ENCODE measurements at regions not wholly inside any gene's neighbourhood (a gene's known extent, or its start where the extent isn't known, plus 50 kb on each side); places are given as distances from the start of the nearest gene placed in this dataset.

DNA sequence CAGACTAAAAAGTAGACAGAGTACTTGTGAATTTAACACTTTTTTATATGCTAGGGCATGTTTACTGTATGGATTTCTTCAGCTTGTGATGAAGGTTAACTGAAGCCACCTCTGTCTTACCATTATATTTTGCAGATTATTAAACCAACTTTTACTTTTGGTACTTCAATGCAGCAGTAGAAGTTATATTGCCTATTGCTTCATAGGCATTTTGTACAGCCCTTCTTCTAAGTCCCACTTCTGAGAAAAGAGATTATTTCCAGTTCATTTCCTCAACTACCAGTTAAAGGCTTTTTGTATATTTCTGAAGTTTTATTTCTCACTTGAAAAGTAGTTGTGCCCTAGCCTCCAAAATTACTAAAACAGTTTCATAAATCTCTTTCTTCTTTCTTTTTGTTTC lies 151.7 kb upstream of the FOXN2 start:
- Histone ChIP-seq H3K27me3 (no peaks in the 10 kb centered on the region), H3K4me1 (peaks cover 0 to 13% (median 0%) of the 10 kb centered on the region in 9 donors), H3K27ac (no peak overlapping the region), H3K4me3 (no peak overlapping the region), H3K36me3 (no peaks in the 10 kb centered on the region), H3K9me3 (peaks cover 0 to 26% (median 8%) of the 10 kb centered on the region in 11 donors)
- ATAC-seq: no peak
- intact Hi-C loops (cut with DNase I): no loop called here
- DNase-seq: no peak
- no peak for TF ChIP-seq CTCF (IDR thresholded peaks at IDR 0.05)

DNA sequence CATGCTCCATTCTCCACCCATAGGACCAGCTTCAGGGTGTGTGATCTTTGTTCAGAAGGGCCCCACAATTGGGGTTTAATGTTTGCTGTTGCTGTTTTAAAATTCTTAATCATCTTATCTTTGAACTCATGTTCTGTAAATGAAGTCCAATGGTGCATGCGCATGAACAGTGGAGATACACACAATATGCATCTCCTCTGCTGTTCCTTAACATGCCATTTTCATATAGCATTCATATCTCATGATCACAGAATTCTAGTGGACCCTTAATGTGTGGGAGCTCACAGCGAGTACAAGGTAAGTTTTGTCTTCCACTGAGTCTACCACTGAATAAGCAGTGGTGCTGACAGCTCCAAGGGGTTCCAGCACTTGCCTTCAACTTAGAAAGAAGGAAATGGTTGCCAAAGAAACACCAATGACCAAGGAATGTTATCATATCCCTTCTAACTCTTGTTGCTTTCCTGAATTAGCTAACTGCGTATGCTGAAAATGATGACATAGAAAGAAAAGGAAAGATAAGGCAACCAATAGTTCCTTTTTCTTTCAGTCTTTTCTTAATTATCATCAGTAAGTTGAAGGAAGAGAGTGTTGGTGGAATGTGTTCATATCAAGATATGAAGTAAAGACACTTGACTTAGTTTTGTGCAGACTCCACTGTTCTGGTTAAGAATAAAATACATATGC lies 149.3 kb upstream of the FOXN2 start:
- no peak overlapping the region for H3K4me3 ChIP-seq
- H3K4me1 ChIP-seq: peaks cover 0 to 28% (median 0%) of the 10 kb centered on the region in 9 donors
- WGBS, 2 donors: 61 to 62% methylated on average over 3 of the region's 3 CpGs
- DNase-seq (no peak), ATAC-seq (no peak)
- no peaks in the 10 kb centered on the region for H3K27me3 ChIP-seq
- H3K36me3 ChIP-seq: no peaks in the 10 kb centered on the region
- TF ChIP-seq CTCF (IDR thresholded peaks at IDR 0.05): no peak
- no peak overlapping the region for H3K27ac ChIP-seq
- intact Hi-C loops (cut with DNase I): loop anchor here in 1 of 10 donors (5.0 kb wide), 1 partner anchor 52 kb away; no protein-coding TSS in a partner anchor
- peaks cover 0 to 9% (median 0%) of the 10 kb centered on the region in 11 donors for H3K9me3 ChIP-seq

- Histone ChIP-seq H3K27me3 (no peaks in the 10 kb centered on the region), H3K9me3 (no peaks in the 10 kb centered on the region), H3K4me3 (no peak overlapping the region), H3K27ac (peak overlapping the region in 1 of 10 donors; percentile 70), H3K4me1 (peaks cover 0 to 31% (median 0%) of the 10 kb centered on the region in 9 donors), H3K36me3 (no peaks in the 10 kb centered on the region)
- WGBS, 2 donors: 81 to 84% methylated on average over 2 of the region's 2 CpGs
- ATAC-seq: peak in 2 of 8 donors; percentile 48 to 68
- no peak for TF ChIP-seq CTCF (IDR thresholded peaks at IDR 0.05)
- DNase-seq: no peak
- intact Hi-C loops (cut with DNase I): loop anchor here in 1 of 10 donors (5.0 kb wide), 1 partner anchor 48 kb away; no protein-coding TSS in a partner anchor
Measured at GRCh38 chr2:48169141-48169592, 145.3 kb upstream of the FOXN2 start.

DNA sequence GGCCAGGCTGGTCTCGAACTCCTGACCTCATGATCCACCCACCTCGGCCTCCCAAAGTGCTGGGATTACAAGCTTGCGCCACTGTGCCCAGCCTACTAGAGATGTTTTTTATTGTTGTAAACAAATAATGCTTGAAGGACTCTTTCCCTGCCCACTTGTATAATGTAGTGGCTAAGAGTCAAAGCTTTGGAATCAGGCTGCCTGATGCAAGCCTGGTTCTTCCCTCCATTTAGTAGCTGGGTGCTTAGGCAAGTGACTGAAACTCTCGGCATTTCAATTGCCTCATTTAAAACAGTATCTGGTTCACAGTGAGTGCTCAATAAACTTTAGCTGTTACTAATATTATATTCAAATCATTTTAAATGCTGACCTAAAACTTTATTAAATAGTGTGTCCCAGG lies 144.2 kb upstream of the FOXN2 start:
- no peaks in the 10 kb centered on the region for H3K27me3 ChIP-seq
- 94 to 97% methylated on average over 4 of the region's 4 CpGs for WGBS, 2 donors
- no peak overlapping the region for H3K27ac ChIP-seq
- no peak for TF ChIP-seq CTCF (IDR thresholded peaks at IDR 0.05)
- DNase-seq (no peak), ATAC-seq (no peak)
- no peak overlapping the region for H3K4me3 ChIP-seq
- no peaks in the 10 kb centered on the region for H3K9me3 ChIP-seq
- intact Hi-C loops (cut with DNase I): no loop called here
- H3K36me3 ChIP-seq: no peaks in the 10 kb centered on the region
- H3K4me1 ChIP-seq: peaks cover 0 to 38% (median 0%) of the 10 kb centered on the region in 9 donors

Data from heart right ventricle (tissue), 16 donors.